Activated CD4-positive, alpha-beta T cell treated with anti-CD3 and anti-CD28 coated beads for 36 hours (primary cell): ENCODE measurements at regions not wholly inside any gene's neighbourhood (a gene's known extent, or its start where the extent isn't known, plus 50 kb on each side); places are given as distances from the start of the nearest gene placed in this dataset.

Source experiments
- ATAC-seq: fragments of 200-7000 bp; cut with Tn5 transposase; one replicate; pipeline ENCODE4 v1.10.0; 2021; ENCODE audit warnings: mild to moderate bottlenecking, moderate library complexity
- CTCF ChIA-PET: fragments of 350-600 bp; sonication (Branson Sonifier 250); formaldehyde crosslinking; loops from one replicate; lab custom pipeline; 2021; ENCODE audit warnings: antibody characterized with exemption; lab: Charles Lee
- POLR2A ChIA-PET: fragments of 350-600 bp; sonication (Branson Sonifier 250); formaldehyde crosslinking; loops from one replicate; lab custom pipeline; 2021; ENCODE audit warnings: antibody characterized with exemption, inconsistent platforms; lab: Charles Lee
- DNase-seq: peaks from one replicate; pipeline ENCODE4 v3.0.0-alpha.2; 2020
- H3K27ac Mint-ChIP-seq: one replicate; pipeline ENCODE4 v1.8.0; 2021; ENCODE audit warnings: mixed read lengths
- H3K27me3 Mint-ChIP-seq: one replicate; pipeline ENCODE4 v1.8.0; 2021; ENCODE audit warnings: mixed read lengths
- H3K36me3 Mint-ChIP-seq: one replicate; pipeline ENCODE4 v1.8.0; 2021; ENCODE audit warnings: low read depth, mixed read lengths
- H3K4me1 Mint-ChIP-seq: one replicate; pipeline ENCODE4 v1.8.0; 2021; ENCODE audit warnings: mixed read lengths
- H3K4me3 Mint-ChIP-seq: one replicate; pipeline ENCODE4 v1.8.0; 2021; ENCODE audit warnings: mild to moderate bottlenecking, moderate library complexity, mixed read lengths
- H3K9me3 Mint-ChIP-seq: one replicate; pipeline ENCODE4 v1.8.0; 2021; ENCODE audit warnings: low read depth, mixed read lengths
- intact Hi-C, 2 experiments: fragments of 100-400 bp; cut with DNase I in 1 of 2; cut with micrococcal nuclease in 1 of 2; formaldehyde crosslinking; loops; one replicate each; pipeline versions ENCODE4 v1.14.2 to v1.15.1; 2022 to 2024; cut with DNase I, micrococcal nuclease

DNA sequence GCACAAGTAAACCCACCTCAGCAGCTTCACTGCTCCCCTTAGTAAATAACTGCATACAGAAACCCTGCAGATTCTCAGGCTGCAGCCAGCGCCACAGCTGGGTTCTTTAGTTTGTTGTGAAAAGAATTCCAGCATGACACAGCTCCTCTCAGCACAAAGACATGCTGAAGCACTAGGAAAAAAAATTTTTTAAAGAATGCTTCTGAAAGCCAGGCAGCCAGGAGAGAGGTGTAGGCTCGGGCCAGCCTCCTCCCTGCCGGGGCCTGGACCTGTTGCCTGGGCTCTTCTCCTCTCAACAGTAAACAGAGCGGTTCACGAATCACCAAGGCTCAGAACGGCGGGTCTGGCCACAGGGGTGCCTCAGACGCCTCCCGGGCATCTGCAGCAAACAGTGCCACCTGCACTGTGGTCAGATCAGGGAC is 95.7 kb upstream of the POU3F3 start:
- Mint-ChIP-seq H3K27me3 (peaks cover 10% of the 10 kb centered on the region), H3K4me1 (no peaks in the 10 kb centered on the region), H3K36me3 (no peaks in the 10 kb centered on the region), H3K4me3 (no peak overlapping the region), H3K9me3 (no peaks in the 10 kb centered on the region), H3K27ac (no peak overlapping the region)
- intact Hi-C loops = no loop called here
- no peak for DNase-seq
- no peak for ATAC-seq
- ChIA-PET POLR2A (no interaction called here), CTCF (no interaction called here)

DNA sequence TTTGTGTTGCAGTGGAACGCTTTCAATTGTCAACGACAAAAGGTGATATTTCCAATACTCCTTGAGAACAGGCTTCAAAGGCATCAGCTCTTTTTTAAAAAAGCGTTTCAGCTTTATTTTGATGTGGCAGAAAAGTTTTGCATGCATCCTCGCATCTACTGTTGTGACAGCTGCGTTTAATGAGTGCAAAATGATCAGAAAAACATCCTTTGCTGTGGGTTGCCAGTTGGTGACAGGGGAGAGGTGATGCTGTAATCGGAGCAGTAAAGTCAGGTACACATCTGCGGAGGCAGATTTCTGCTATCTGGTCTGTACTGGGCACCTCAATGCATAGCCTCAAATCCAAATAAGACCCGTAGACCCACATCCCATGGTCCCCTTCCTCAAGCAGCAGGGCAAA is 91.9 kb upstream of the POU3F3 start:
- H3K4me3 Mint-ChIP-seq = no peak overlapping the region
- CTCF ChIA-PET = no interaction called here
- H3K36me3 Mint-ChIP-seq = no peaks in the 10 kb centered on the region
- H3K27me3 Mint-ChIP-seq = peaks cover 17% of the 10 kb centered on the region
- POLR2A ChIA-PET = no interaction called here
- no peaks in the 10 kb centered on the region for H3K4me1 Mint-ChIP-seq
- ATAC-seq = no peak
- H3K27ac Mint-ChIP-seq = no peak overlapping the region
- DNase-seq = no peak
- intact Hi-C loops = no loop called here
- H3K9me3 Mint-ChIP-seq = no peaks in the 10 kb centered on the region

- no peaks in the 10 kb centered on the region for H3K4me1 Mint-ChIP-seq
- CTCF ChIA-PET = no interaction called here
- H3K27ac Mint-ChIP-seq = no peak overlapping the region
- H3K4me3 Mint-ChIP-seq = no peak overlapping the region
- intact Hi-C loops = no loop called here
- ATAC-seq (no peak), DNase-seq (no peak)
- H3K36me3 Mint-ChIP-seq = no peaks in the 10 kb centered on the region
- POLR2A ChIA-PET = no interaction called here
- H3K9me3 Mint-ChIP-seq = no peaks in the 10 kb centered on the region
- H3K27me3 Mint-ChIP-seq = peaks cover 7% of the 10 kb centered on the region
These were observed 87.2 kb upstream of the POU3F3 start for GRCh38 chr2:104766683-104767082.

DNA sequence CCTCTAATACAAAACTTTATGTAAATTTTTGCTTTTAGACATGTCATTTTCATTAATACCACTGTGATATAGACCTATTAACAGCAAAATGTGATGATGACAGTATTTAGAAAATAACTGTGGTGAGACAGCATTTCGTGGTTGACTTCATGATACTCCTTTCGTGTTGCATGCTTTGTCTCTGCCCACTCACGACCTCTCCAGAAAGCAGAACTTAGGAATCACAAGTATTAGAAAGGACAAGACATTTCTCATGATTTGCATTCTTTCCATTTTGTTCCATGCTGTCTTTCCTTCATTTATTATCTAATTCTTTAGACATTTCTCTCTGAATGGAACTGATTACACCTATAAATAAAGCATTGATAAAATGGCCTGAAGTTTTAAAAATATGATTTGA is 85.2 kb upstream of the POU3F3 start:
- intact Hi-C loops = no loop called here
- H3K27me3 Mint-ChIP-seq = peaks cover 4% of the 10 kb centered on the region

DNA sequence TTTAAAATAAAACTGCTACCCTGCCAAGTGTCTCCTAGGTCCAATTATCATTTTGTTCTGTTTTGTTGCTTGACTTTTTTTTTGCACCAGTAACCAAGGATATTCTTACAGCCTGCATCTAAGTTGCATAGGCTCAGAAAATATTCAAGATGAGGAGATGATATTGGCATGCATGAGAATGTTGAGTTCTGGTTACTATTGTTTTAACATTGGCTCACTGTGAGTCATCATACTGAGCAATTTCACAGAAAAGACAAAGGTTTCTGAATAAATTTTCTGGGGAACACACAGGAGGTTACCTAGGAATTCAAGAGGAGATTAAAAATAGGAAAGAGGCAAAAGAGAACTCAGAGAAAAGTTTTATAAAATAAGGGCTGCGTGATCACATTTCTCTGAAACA is 84.8 kb upstream of the POU3F3 start:
- ChIA-PET CTCF (no interaction called here), POLR2A (no interaction called here)
- intact Hi-C loops = no loop called here
- DNase-seq (no peak), ATAC-seq (no peak)
- Mint-ChIP-seq H3K27me3 (peaks cover 4% of the 10 kb centered on the region), H3K4me3 (no peak overlapping the region), H3K36me3 (no peaks in the 10 kb centered on the region), H3K4me1 (no peaks in the 10 kb centered on the region), H3K9me3 (no peaks in the 10 kb centered on the region), H3K27ac (no peak overlapping the region)

More for the DNA sequence above, 85.2 kb upstream of the POU3F3 start:
- CTCF ChIA-PET = no interaction called here
- H3K4me1 Mint-ChIP-seq = no peaks in the 10 kb centered on the region
- no peak overlapping the region for H3K4me3 Mint-ChIP-seq
- no peak for DNase-seq
- ATAC-seq = no peak
- no peaks in the 10 kb centered on the region for H3K9me3 Mint-ChIP-seq
- POLR2A ChIA-PET = no interaction called here
- H3K36me3 Mint-ChIP-seq = no peaks in the 10 kb centered on the region
- no peak overlapping the region for H3K27ac Mint-ChIP-seq

DNA sequence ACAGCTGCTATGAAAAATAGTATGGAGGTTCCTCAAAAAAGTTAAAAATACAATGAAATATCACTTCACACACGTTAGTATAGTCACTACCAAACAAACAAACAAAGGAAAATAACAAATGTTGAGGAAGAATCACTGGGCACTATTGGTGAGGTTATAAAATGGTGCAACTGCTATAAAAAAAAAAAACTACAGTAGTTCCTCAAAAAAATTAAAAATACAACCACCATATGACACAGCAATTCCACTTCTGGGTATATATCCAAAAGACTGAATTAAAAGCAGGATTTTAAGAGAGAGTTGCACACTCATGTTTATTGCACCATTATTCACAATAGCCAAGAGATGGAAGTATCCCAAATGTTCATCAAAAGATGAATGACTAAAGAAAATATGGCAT is 80.9 kb upstream of the POU3F3 start:
- peaks cover 2% of the 10 kb centered on the region for H3K27me3 Mint-ChIP-seq
- intact Hi-C loops = no loop called here
- ATAC-seq (no peak), DNase-seq (no peak)
- no peaks in the 10 kb centered on the region for H3K4me1 Mint-ChIP-seq
- H3K27ac Mint-ChIP-seq = no peak overlapping the region
- no peaks in the 10 kb centered on the region for H3K36me3 Mint-ChIP-seq
- ChIA-PET CTCF (no interaction called here), POLR2A (no interaction called here)
- no peaks in the 10 kb centered on the region for H3K9me3 Mint-ChIP-seq
- no peak overlapping the region for H3K4me3 Mint-ChIP-seq

GRCh38 chr2:104774631-104775030 is 79.3 kb upstream of the POU3F3 start:
- DNase-seq (no peak), ATAC-seq (no peak)
- CTCF ChIA-PET = no interaction called here
- Mint-ChIP-seq H3K9me3 (no peaks in the 10 kb centered on the region), H3K36me3 (no peaks in the 10 kb centered on the region), H3K4me1 (no peaks in the 10 kb centered on the region), H3K27ac (no peak overlapping the region), H3K27me3 (peaks cover 2% of the 10 kb centered on the region), H3K4me3 (no peak overlapping the region)
- POLR2A ChIA-PET = no interaction called here
- intact Hi-C loops = no loop called here

DNA sequence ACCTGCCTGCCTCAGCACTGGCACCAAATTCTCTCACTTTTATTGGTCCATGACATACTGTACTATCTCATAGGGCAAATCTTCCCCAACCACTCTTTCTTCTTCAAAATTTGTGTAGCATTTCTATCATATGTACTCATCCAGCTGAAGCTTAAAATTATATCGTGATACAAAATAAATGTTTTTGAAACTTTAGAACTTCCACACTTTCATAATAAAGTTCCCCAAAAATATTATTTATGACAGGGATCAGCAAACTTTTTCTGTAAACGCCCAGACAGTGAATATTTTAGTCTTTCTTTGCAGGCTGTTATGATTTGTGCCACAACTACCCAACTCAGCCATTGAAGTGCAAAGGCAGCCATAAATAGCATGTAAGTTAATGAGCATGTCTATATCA is 76.2 kb upstream of the POU3F3 start:
- H3K27me3 Mint-ChIP-seq = peaks cover 2% of the 10 kb centered on the region
- CTCF ChIA-PET = no interaction called here
- DNase-seq (no peak), ATAC-seq (no peak)
- POLR2A ChIA-PET = no interaction called here
- H3K4me3 Mint-ChIP-seq = no peak overlapping the region
- no peaks in the 10 kb centered on the region for H3K36me3 Mint-ChIP-seq
- peaks cover 6% of the 10 kb centered on the region for H3K4me1 Mint-ChIP-seq
- no peaks in the 10 kb centered on the region for H3K9me3 Mint-ChIP-seq
- no peak overlapping the region for H3K27ac Mint-ChIP-seq
- intact Hi-C loops = no loop called here

DNA sequence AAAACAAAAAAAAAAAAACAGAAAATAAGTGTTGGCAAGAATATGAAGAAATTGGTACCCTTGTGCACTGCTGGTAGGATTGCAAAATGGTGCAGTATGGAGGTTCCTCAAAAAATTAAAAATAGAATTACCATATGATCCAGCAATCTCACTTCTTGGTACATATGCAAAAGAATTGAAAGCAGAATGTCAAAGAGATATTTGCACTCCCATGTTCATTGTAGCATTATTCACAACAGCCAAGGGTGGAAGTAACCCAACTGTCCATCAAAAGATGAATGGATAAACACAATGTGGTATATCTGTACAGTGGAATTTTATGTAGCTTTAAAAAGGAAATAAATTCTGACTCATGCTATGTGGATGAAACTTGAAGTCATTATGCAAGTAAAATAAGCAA is 72.8 kb upstream of the POU3F3 start:
- H3K36me3 Mint-ChIP-seq = no peaks in the 10 kb centered on the region
- intact Hi-C loops = no loop called here
- CTCF ChIA-PET = no interaction called here
- no peak for ATAC-seq
- H3K27ac Mint-ChIP-seq = no peak overlapping the region
- no peak for DNase-seq
- POLR2A ChIA-PET = no interaction called here
- peaks cover 6% of the 10 kb centered on the region for H3K4me1 Mint-ChIP-seq
- H3K9me3 Mint-ChIP-seq = no peaks in the 10 kb centered on the region
- peaks cover 2% of the 10 kb centered on the region for H3K27me3 Mint-ChIP-seq
- H3K4me3 Mint-ChIP-seq = no peak overlapping the region

GRCh38 chr2:104784264-104784663 is 69.7 kb upstream of the POU3F3 start:
- no peaks in the 10 kb centered on the region for H3K36me3 Mint-ChIP-seq
- H3K4me1 Mint-ChIP-seq = peaks cover 6% of the 10 kb centered on the region
- ATAC-seq (no peak), DNase-seq (no peak)
- H3K27ac Mint-ChIP-seq = no peak overlapping the region
- POLR2A ChIA-PET = no interaction called here
- intact Hi-C loops = no loop called here
- CTCF ChIA-PET = interaction anchor here (0.7 to 0.9 kb wide), 2 partner anchors 34 to 66 kb away, joined by 3 read pairs; no protein-coding TSS in a partner anchor
- H3K4me3 Mint-ChIP-seq = no peak overlapping the region
- no peaks in the 10 kb centered on the region for H3K27me3 Mint-ChIP-seq
- no peaks in the 10 kb centered on the region for H3K9me3 Mint-ChIP-seq

DNA sequence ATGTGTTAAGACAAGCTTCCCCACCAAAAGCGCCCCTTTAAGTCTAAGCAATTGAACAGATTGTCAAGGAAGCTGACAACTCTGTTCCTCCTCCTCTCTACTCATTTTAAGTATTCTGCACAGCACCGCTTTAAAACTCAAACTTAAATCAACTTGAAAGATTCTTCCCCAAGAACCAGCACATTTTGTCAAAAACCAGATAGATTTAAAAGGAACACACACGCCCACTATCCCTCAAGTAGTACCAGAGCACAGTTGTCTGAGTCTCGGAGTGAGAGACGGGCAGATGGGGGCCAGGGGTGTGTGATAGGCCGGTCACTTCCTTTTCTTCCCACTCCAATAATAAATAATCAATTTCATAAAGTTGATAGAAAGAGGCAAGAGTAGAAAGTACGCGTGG is 67.7 kb upstream of the POU3F3 start:
- H3K27me3 Mint-ChIP-seq = no peaks in the 10 kb centered on the region
- H3K27ac Mint-ChIP-seq = no peak overlapping the region
- H3K9me3 Mint-ChIP-seq = no peaks in the 10 kb centered on the region
- no peaks in the 10 kb centered on the region for H3K4me1 Mint-ChIP-seq
- ChIA-PET CTCF (no interaction called here), POLR2A (no interaction called here)
- no peak overlapping the region for H3K4me3 Mint-ChIP-seq
- intact Hi-C loops = no loop called here
- ATAC-seq (no peak), DNase-seq (no peak)
- H3K36me3 Mint-ChIP-seq = no peaks in the 10 kb centered on the region

GRCh38 chr2:104786821-104787220 is 67.1 kb upstream of the POU3F3 start:
- Mint-ChIP-seq H3K27me3 (no peaks in the 10 kb centered on the region), H3K36me3 (no peaks in the 10 kb centered on the region), H3K27ac (no peak overlapping the region), H3K4me3 (no peak overlapping the region), H3K4me1 (no peaks in the 10 kb centered on the region), H3K9me3 (no peaks in the 10 kb centered on the region)
- CTCF ChIA-PET = no interaction called here
- ATAC-seq (no peak), DNase-seq (no peak)
- intact Hi-C loops = no loop called here
- POLR2A ChIA-PET = no interaction called here
